Activated CD4-positive, alpha-beta T cell treated with anti-CD3 and anti-CD28 coated beads, Interleukin-10, Interleukin-2, amounts not matched to agents 100 ng/mL and 50 ng/mL, durations not matched to agents 16 hours and 8 hours (primary cell): ENCODE measurements at regions not wholly inside any gene's neighbourhood (a gene's known extent, or its start where the extent isn't known, plus 50 kb on each side); places are given as distances from the start of the nearest gene placed in this dataset.
A peak's percentile ranks its signal among the peaks of the same experiment; 100 is the strongest.

ENCODE experiments used
- DNase-seq: peaks from one replicate; pipeline ENCODE4 v3.0.0-alpha.2; 2020

DNA sequence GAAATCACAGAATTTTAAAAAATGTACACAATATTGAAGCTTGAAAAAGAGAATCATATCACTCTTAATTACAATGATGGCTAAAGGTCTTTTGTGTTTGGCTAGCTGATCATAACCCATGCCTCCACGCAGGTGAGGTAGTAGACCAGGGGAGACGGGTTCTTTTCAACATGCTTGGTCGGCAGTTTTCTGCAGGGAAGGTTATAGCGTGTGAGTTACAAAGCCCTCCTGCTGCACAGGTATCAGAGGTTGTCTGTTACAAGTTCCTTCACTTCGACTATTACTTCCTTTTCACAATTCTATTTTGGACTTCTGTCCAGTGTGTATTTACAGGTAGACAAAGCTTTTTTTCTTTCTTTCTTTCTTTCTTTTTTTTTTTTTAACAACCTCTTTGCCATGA is 127.1 kb upstream of the PRPS1L1 start:
- DNase-seq, result no peak

DNA sequence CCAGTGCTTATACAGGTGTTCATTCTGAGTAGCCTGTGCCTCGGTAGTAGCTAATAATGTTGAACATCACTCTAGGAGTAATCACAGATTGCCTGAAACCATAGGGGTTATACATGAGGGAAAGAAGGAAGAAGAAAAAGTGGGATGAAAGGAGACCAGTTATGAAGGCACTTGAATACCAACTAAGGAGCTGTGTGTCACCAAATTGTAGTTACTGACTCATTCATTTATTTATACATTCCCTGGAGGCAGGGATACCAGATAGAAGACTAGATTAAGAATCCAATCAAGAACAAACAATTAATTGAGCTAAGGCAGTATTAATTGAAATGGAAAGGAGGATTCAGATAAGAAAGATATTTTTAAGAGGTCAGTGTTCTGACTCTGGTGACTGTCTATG is 129.6 kb upstream of the PRPS1L1 start:
- no peak for DNase-seq

DNA sequence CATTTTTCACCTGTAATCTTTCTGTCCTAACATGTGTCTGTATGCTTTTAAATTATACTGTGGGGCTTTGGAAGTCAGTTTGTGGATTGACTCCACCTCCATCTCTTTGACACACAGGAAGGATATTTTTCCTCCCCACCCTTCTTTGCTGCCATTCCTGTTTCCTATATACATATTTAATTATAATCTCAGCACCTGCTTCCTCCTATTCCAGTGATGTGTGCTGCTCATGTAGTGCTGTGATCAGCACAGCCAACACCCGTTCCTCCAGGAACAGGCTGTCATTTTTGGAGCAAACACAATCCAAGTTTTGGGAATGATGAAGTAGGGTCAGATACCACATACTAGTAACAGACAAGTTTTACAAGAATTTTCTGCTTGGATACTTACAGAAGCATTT is 135.0 kb upstream of the PRPS1L1 start:
- DNase-seq, result no peak

DNA sequence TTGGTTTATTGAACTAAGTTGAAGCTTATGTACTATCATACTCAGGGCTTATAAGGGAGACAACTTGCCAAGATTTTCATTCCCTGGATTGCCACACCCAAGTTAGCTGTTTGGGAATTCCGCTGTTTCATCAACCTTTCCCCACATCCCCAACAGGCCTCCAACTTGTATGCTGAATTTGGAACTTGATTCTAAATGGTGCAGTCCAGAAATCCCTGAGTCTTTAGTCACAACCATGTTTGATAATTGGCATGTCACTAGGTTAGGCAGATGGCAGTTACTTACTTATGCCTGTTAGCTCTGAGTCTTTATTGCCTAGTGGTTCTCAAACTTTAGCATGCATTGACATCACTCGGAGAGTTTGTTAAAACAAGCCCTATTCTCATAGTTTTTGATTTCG is 135.4 kb upstream of the PRPS1L1 start:
- no peak for DNase-seq

DNA sequence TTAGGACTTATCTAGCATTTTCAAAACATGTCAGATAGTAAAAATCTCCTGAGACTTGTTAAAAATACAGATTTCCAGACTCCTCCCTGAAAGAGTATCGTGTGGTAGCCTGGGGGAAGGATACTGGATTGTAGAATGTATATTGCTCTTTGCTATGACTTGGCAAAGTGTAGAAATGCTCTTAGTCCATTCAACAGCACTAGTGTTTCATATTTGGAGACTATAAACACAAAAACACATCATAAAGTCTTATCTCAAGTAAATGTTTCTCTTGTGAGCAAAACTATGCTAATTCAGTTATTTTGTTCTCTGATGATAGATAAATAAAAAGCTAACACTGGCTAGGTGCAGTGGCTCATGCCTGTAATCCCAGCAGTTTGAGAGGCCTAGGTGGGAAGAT is 137.5 kb upstream of the PRPS1L1 start:
- DNase-seq, result no peak

DNA sequence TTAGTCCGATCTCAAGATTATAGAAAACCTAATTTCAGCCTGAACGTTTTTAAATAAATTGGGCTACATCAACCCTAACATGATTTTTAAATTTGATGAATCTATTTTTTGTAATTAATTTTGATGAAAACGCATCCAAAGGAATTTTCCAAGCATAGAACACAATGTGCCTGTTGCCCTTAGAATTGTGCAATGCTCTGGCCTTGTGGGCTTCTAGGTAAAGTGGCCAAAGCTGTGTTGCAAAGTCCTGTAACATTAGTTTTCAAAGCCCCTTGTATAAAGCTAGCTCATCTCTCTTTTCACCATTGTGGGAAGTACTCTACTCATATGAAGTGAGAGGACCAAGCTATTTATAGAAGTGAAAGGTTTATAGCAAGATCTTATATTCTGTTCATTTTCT is 138.4 kb upstream of the PRPS1L1 start:
- no peak for DNase-seq

DNA sequence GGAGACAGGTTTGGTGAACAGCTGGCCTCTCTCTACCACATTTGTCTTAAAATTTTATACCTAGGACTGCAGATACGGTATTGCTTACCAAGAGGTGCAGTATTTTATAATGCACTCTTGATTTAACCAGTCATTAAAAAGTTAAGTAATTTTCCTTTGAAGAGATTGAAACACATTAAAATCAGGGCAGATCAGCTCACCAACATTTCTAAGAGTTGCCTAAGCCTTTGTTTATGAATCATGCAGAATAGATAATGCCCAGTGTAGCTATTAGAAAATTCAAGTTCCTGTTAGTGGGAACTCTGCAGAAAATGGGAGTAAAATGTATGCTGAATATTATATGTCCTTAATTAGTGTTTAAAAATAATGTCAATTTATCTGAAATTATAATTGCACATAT is 140.2 kb upstream of the PRPS1L1 start:
- no peak for DNase-seq

DNA sequence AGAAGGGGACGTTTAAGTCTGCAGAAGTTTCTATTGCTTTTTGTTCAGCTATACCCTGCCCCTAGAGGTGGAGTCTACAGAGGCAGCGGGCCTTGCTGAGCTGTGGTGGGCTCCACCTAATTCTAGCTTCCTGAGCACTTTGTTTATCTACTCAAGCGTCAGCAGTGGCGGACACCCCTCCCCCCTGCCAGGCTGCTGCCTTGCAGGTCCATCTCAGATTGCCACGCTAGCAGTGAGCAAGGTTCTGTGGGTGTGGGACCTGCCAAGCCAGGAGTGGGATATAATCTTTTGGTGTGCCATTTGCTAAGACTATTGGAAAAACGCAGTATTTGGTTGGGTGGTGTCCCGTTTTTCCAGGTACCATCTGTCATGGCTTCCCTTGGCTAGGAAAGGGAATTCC is 147.3 kb upstream of the PRPS1L1 start:
- no peak for DNase-seq

DNA sequence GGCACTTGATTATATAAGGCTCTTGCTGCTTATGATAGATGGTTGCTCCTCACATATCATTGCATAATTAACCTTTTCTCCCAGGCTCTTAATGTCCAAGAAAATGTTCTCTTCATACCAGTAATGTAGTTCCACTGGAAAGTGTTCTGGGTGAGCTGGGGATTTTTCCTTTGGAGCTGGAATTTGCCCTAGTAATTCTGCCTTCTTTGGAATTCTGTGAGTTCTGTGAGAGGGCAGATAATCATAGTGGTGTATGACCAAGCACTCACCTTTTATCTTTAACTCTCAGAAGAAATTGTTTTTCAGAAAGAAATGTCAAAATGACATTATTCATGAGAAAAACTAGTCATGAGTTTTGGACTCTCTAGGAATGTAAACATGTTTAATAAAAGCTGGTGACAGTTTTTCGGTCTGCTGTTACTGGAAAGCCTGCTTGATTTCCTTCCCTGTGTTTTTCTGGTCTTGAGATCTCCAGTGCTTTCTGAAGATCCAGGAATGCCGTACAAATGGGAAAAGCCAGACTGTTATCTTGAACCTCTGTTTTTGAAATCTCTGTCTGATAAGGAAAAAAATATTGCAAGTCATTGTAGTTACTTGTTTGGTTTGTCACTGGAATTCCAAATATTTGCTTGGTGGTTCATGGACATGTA is 148.3 kb upstream of the PRPS1L1 start:
- no peak for DNase-seq

DNA sequence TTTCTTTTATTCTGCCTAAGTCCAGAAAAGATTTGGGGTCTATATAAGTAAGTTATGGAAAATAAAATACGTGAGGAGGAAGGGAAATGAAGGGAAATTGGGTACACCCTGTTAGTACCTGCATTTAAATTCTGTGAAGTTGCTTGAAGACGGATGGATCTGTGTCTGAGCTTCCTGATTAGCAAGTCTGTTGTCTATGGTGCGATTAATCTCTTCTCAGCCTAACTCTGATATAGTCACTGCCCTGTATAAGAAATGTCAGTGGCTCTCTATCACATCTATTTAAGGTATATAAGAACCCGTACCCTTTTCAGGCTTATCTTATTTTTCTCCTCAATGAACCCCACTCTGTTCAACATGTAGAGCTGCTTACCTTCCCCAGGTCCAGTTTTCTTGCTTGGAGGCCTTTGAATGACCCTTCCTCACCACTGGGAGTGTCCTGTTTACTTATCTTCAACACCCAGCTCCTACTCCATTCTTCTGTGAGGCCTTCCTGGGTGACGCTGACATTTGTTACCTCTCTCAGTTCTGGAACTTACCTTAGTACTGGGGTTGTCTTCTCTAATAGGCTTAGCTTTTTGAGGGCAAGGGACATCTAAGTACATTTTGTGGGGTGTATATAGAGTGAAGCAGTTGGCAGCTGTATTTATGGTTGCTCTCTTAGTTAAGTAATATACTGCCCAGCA is 149.6 kb upstream of the PRPS1L1 start:
- no peak for DNase-seq

DNA sequence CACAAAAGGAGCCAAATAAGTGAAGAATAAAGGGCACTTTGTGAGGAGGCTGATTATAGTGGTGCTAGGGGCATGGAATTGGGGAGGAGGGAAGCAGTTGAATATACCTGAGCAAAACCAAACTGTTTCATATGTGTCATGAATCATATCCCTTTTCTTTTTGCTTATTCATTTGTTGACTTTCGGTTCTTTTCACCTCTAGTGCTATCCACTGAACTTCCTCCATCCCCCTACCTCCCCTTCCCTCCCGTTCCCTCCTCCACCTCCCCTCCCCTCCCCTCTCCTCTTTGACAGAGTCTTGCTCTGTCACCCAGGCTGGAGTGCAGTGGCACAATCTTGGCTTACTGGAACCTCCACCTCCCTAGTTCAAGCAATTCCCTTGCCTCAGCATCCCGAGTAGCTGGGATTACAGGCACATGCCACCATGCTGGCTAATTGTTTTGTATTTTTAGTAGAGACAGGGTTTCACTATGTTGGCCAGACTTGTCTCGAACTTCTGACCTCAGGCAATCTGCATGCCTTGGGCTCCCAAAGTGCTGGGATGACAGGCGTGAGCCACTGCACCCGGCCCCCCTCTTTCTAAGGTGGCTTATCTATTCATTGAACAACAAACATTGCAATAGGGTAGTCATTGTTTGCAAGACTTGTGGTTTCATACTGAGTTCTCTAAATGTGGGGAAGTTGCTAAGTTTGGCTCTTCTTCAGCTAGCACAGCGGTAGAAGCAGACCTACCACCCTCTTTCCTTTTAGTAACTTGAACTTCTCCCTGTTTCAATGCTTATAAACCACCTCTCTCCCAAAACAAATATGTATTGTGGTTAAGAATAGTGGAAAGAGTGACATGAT is 150.4 kb upstream of the PRPS1L1 start:
- DNase-seq, result peak; percentile 72

DNA sequence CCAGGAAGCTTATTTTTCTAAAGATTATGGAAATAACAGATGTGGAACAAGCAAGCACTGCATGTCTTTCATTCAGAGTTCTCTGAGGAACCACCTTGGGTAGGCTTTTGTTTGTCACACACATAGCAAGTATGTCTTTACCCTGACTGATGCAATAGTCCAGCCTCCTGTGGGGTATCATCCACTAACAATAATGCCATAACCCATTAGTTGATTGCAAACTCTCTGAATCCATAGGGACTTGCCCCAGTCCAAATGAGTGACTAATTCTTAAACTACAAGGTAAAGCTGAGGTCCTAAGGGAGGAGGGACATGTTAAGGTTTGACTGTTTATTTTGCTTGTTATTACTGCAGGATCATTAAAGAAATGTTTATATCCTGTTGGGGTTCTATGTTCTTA is 151.4 kb upstream of the PRPS1L1 start:
- peak; percentile 2 for DNase-seq

DNA sequence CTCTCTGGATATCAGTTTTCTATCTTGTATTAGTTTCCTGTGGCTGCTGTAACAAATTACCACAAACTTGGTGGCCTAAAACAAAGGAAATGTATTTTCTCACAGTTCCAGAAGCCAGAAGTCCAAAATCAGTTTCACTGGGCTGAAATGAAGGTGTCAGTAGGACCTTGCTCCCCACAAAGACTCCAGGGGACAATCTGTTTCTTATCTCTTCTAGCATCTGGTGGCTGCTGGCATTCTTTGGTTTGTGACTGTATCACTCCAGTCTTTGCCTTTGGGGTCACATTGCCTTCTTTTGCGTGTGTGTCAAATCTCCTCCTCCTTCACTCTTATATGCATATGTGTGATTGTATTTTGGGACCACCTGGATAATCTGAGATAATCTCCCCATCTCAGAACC is 153.0 kb upstream of the PRPS1L1 start:
- no peak for DNase-seq

DNA sequence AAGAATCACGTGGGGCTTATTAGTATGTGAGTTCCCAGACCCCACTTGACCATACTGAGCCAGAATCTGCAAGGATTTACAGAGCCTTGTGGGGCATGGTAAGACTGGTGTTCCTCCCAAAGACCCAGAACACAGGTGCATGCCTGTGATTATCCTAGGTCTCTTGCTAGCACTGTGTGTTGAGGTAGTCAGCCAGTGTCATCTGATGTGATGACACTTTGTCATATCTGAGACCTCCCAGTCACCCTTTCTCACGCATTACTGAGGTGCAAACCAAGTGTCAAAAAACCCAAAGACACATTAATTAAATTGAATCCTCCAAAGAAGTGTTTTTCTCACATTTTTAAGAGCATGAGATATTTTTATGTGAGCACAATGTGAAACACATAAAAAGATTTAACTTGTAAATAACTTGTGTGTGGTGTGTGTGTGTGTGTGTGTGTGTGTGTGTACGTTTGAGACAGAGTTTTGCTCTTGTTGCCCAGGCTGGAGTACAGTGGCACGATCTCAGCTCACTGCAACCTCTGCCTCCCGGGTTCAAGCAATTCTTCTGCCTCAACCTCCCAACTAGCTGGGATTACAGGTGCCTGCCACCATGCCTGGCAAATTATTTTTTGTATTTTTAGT is 162.0 kb upstream of the PRPS1L1 start:
- DNase-seq, result no peak

DNA sequence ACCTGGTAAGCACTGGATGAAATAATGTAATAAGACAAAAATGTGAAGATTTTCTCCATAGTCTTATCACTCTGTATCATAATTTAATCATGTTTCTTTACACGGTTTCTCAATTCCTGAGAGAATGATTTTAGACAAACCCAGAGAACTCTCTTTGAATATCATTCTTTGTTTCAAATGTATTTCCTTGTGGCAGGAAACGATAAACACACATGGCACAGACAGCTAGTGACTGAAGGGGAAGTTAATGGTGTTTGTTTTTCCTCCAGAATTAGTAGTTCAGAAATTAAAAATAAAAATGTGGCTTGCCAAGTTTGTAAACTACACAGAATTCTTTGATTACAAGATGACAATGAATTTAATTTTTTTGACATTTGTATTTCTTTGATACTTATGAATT is 163.7 kb upstream of the PRPS1L1 start:
- DNase-seq, result no peak

DNA sequence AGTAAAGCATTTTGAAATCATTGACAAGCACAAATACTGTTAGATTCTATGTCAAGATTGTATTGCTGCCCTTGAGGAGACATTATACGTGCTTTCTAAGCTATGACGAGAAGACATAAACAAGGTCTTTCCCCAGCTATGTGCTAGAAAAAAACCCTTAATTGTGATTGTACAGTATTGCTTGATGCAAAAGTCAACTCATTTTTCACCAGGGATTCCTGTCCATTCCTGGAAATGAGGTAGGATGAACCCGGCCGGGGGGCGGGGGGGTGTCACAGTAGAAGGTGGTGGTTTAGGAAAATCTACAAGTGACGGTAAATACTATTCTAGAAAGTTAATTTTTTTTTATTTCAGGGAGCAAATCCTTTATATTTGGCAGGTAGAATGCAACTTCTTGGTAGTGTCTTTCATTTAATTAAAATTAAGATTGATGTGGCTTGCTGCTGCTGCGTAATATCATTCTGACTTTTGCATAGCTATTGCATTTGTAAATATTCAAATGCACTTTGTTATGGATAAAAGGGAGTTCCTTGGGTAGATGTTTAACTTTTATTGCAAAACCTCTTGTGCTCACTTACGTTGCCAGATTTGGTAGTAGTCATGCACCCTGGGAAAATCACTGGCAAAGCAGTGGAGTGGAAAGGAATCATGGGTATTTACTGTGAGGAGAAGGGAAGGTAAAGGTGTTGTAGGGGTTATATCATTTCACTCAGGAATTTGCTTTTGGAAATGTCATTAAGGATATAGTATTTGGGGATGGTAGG is 164.4 kb upstream of the PRPS1L1 start:
- no peak for DNase-seq

DNA sequence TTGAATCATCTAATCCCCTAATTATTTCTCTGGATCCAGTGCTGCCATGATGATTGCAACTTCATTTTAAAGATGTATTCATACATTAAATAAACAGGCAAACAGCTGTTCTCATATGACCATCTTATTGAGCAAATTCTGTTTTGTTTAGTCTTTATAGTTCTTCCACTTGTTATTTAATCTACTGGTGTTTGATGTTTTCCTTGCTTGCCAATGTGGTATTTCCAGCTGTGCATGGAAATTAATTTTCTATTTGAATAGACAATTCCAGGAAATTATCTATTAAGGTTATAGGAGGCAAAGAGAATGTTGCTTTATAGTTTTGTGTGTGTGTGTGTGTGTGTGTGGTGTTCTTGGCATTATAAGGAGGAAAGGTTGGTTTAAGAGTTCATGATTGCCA is 167.0 kb upstream of the PRPS1L1 start:
- no peak for DNase-seq

DNA sequence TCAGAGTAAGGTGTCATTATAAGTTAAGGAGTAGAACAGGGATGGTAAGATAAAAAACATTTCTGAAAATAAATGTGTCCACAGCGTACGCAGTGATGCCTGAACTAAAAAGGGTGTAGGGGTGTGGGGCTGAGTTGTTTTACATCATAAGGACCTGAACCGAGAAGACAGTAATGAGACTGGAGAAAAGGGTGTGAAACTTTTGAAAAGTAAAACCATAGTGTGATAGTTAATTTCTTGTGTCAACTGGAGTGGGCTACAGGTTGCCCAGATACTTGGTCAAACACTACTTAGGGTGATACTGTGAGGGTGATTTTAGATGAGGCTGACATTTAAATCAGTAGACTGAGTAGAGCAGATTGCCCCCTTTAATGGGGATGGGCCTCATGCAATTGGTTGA is 169.0 kb upstream of the PRPS1L1 start:
- DNase-seq, result no peak

DNA sequence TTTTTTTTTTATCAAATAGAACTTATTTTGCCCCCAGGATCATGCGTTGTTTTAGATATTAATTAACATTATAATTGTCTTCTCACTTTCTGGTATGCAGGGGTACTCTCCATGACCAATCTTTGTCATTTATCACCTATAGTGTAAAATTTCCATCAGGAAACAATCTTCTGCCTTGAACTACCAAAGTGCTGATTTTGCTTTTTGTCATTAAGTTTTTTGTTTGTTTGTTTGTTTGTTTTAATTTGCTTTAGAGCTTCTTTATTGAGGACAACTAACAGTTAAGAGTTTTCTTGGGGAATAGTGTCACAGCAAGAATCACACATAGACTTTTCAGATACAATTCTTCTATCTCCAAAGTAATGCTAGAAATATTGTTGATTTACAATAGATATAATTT is 171.2 kb upstream of the PRPS1L1 start:
- DNase-seq, result no peak

DNA sequence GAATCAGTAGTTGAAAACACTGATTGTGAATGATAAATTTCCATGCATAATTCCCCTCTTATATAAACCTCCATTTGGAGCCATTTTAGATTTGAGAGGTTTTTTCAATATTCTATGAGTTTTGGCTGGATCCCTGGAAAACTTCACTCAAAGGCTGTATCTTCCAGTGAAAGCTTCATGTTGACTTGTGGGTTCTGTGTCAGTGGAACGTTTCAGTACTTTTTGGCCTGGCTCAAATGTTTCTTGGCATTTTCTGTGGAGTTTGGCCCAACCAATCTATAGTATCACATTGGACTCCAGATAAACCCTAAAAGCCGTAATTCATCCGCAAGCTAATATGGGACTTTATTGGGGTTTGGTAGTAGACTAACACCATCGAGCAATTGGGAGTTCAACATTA is 172.6 kb upstream of the PRPS1L1 start:
- DNase-seq, result no peak

DNA sequence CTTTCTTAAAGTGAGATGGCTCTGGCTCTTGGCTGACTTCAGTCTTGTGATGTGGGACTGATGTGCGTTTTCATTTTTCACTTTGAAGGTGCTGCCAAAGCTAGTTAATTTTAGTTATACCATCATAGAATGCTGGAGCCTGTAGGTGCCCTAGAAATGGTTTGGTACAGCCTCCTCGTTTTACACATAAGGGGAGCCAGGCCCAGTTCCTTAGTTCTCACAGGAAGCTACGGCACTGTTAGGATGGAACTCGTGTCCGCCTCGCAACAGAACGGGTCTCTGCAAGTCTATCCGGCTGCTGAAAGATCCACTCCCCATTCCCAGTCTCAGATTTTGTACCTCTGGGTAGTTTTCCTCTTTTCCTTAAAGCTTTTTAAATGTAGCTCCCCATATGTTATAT is 173.2 kb upstream of the PRPS1L1 start:
- no peak for DNase-seq

DNA sequence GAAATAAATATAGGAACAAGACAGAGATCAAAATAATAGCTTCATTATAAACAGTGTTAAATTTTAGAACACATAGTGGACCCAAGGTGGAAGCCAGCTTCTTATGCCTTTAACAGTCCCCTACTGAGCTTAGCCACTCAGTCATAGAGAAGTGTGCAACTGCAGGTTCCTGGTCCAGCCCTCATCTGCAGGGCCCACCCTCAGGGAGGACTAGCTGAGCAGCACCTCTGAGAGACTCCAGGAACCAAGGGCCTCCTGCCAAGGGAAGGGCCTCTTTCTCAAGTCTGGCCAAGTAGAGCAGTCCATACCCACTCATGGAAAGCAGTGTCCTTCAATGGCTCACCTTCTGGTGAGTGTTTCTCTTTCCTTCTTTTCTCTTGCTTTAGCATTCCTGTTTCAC is 173.7 kb upstream of the PRPS1L1 start:
- no peak for DNase-seq
